ENCODE measurements at regions not wholly inside any gene's neighbourhood (a gene's known extent, or its start where the extent isn't known, plus 50 kb on each side); places are given as distances from the start of the nearest gene placed in this dataset.
A peak's percentile ranks its signal among the peaks of the same experiment; 100 is the strongest.
"Not testable (repeated sequence)": the region's sequence is repeated elsewhere in the genome, so short reads cannot be mapped to it uniquely, and the experiment has no call there.

GRCh38 chr14:89507521-89507920 is 90.5 kb upstream of the FOXN3 start:
- Mint-ChIP-seq H3K4me3 (no peak overlapping the region), H3K36me3 (ENCODE audit: low read depth) (peaks cover 14% of the 10 kb centered on the region), H3K4me1 (peaks cover 65% of the 10 kb centered on the region), H3K9me3 (no peaks in the 10 kb centered on the region), H3K27me3 (no peaks in the 10 kb centered on the region), H3K27ac (peak overlapping the region; percentile 30)
- DNase-seq: no peak
- intact Hi-C loops (cut with micrococcal nuclease): loop anchor here (5.0 kb wide), 1 partner anchor 260 kb away; no protein-coding TSS in a partner anchor

GRCh38 chr14:89506891-89507452 is 89.9 kb upstream of the FOXN3 start:
- intact Hi-C loops (cut with micrococcal nuclease): loop anchor here (5.0 kb wide), 1 partner anchor 260 kb away; no protein-coding TSS in a partner anchor
- H3K9me3 Mint-ChIP-seq; H3K36me3 Mint-ChIP-seq (ENCODE audit: low read depth); H3K27me3 Mint-ChIP-seq; H3K4me3 Mint-ChIP-seq; DNase-seq: not testable (repeated sequence)
- Mint-ChIP-seq H3K27ac (peak overlapping the region; percentile 30), H3K4me1 (peaks cover 62% of the 10 kb centered on the region)

- no peak overlapping the region for H3K4me3 Mint-ChIP-seq
- peak; percentile 69 for DNase-seq
- no peaks in the 10 kb centered on the region for H3K27me3 Mint-ChIP-seq
- peak overlapping the region; percentile 16 for H3K27ac Mint-ChIP-seq
- no peaks in the 10 kb centered on the region for H3K9me3 Mint-ChIP-seq
- H3K36me3 Mint-ChIP-seq (ENCODE audit: low read depth): peaks cover 7% of the 10 kb centered on the region
- peaks cover 42% of the 10 kb centered on the region for H3K4me1 Mint-ChIP-seq
- intact Hi-C loops (cut with micrococcal nuclease): loop anchor here (5.0 kb wide), 1 partner anchor 263 kb away; no protein-coding TSS in a partner anchor
Measured at GRCh38 chr14:89504602-89505313, 87.7 kb upstream of the FOXN3 start.

GRCh38 chr14:89504091-89504490 is 87.1 kb upstream of the FOXN3 start:
- no peak for DNase-seq
- Mint-ChIP-seq H3K9me3 (no peaks in the 10 kb centered on the region), H3K4me1 (peaks cover 37% of the 10 kb centered on the region), H3K27me3 (no peaks in the 10 kb centered on the region), H3K4me3 (no peak overlapping the region), H3K36me3 (ENCODE audit: low read depth) (peaks cover 7% of the 10 kb centered on the region), H3K27ac (no peak overlapping the region)
- intact Hi-C loops (cut with micrococcal nuclease): no loop called here

GRCh38 chr14:89503431-89503996 is 86.5 kb upstream of the FOXN3 start:
- Mint-ChIP-seq H3K27ac (no peak overlapping the region), H3K4me1 (peaks cover 33% of the 10 kb centered on the region), H3K9me3 (no peaks in the 10 kb centered on the region), H3K36me3 (ENCODE audit: low read depth) (peaks cover 7% of the 10 kb centered on the region), H3K4me3 (no peak overlapping the region), H3K27me3 (no peaks in the 10 kb centered on the region)
- no peak for DNase-seq
- intact Hi-C loops (cut with micrococcal nuclease): no loop called here

GRCh38 chr14:89502966-89503365 is 85.9 kb upstream of the FOXN3 start:
- H3K36me3 Mint-ChIP-seq (ENCODE audit: low read depth): peaks cover 7% of the 10 kb centered on the region
- no peak for DNase-seq
- no peaks in the 10 kb centered on the region for H3K27me3 Mint-ChIP-seq
- H3K4me3 Mint-ChIP-seq: no peak overlapping the region
- intact Hi-C loops (cut with micrococcal nuclease): no loop called here
- H3K9me3 Mint-ChIP-seq: no peaks in the 10 kb centered on the region
- H3K4me1 Mint-ChIP-seq: peaks cover 28% of the 10 kb centered on the region
- H3K27ac Mint-ChIP-seq: no peak overlapping the region

GRCh38 chr14:89501381-89501780 is 84.3 kb upstream of the FOXN3 start:
- Mint-ChIP-seq H3K27ac (no peak overlapping the region), H3K4me1 (peaks cover 16% of the 10 kb centered on the region), H3K27me3 (no peaks in the 10 kb centered on the region), H3K36me3 (ENCODE audit: low read depth) (peaks cover 9% of the 10 kb centered on the region), H3K4me3 (no peak overlapping the region), H3K9me3 (no peaks in the 10 kb centered on the region)
- intact Hi-C loops (cut with micrococcal nuclease): no loop called here
- DNase-seq: no peak

- no peak overlapping the region for H3K4me3 Mint-ChIP-seq
- no peaks in the 10 kb centered on the region for H3K9me3 Mint-ChIP-seq
- H3K27me3 Mint-ChIP-seq: no peaks in the 10 kb centered on the region
- intact Hi-C loops (cut with micrococcal nuclease): no loop called here
- no peak for DNase-seq
- H3K36me3 Mint-ChIP-seq (ENCODE audit: low read depth): peaks cover 9% of the 10 kb centered on the region
- no peak overlapping the region for H3K27ac Mint-ChIP-seq
- H3K4me1 Mint-ChIP-seq: peaks cover 16% of the 10 kb centered on the region
Measured at GRCh38 chr14:89500303-89500702, 83.3 kb upstream of the FOXN3 start.

- intact Hi-C loops (cut with micrococcal nuclease): no loop called here
- H3K4me3 Mint-ChIP-seq: no peak overlapping the region
- H3K4me1 Mint-ChIP-seq: peaks cover 2% of the 10 kb centered on the region
- H3K27me3 Mint-ChIP-seq: no peaks in the 10 kb centered on the region
- no peak for DNase-seq
- H3K9me3 Mint-ChIP-seq: no peaks in the 10 kb centered on the region
- no peak overlapping the region for H3K27ac Mint-ChIP-seq
- peaks cover 8% of the 10 kb centered on the region for H3K36me3 Mint-ChIP-seq (ENCODE audit: low read depth)
Measured at GRCh38 chr14:89498878-89499277, 81.8 kb upstream of the FOXN3 start.

GRCh38 chr14:89495718-89496117 is 78.7 kb upstream of the FOXN3 start:
- H3K27me3 Mint-ChIP-seq: no peaks in the 10 kb centered on the region
- no peak overlapping the region for H3K4me3 Mint-ChIP-seq
- no peaks in the 10 kb centered on the region for H3K4me1 Mint-ChIP-seq
- no peak for DNase-seq
- peaks cover 8% of the 10 kb centered on the region for H3K36me3 Mint-ChIP-seq (ENCODE audit: low read depth)
- intact Hi-C loops (cut with micrococcal nuclease): no loop called here
- H3K27ac Mint-ChIP-seq: no peak overlapping the region
- H3K9me3 Mint-ChIP-seq: no peaks in the 10 kb centered on the region

- Mint-ChIP-seq H3K36me3 (ENCODE audit: low read depth) (peaks cover 5% of the 10 kb centered on the region), H3K4me3 (no peak overlapping the region), H3K4me1 (no peaks in the 10 kb centered on the region), H3K27me3 (no peaks in the 10 kb centered on the region), H3K27ac (no peak overlapping the region), H3K9me3 (no peaks in the 10 kb centered on the region)
- intact Hi-C loops (cut with micrococcal nuclease): no loop called here
- no peak for DNase-seq
Measured at GRCh38 chr14:89493877-89494634, 77.0 kb upstream of the FOXN3 start.

- intact Hi-C loops (cut with micrococcal nuclease): no loop called here
- Mint-ChIP-seq H3K27me3 (no peaks in the 10 kb centered on the region), H3K9me3 (no peaks in the 10 kb centered on the region), H3K36me3 (ENCODE audit: low read depth) (peaks cover 6% of the 10 kb centered on the region), H3K4me1 (no peaks in the 10 kb centered on the region), H3K4me3 (no peak overlapping the region), H3K27ac (no peak overlapping the region)
- no peak for DNase-seq
Measured at GRCh38 chr14:89493406-89493805, 76.4 kb upstream of the FOXN3 start.

- no peak for DNase-seq
Measured at GRCh38 chr14:89491711-89492381, 74.8 kb upstream of the FOXN3 start.

More at GRCh38 chr14:89491711-89492381, 74.8 kb upstream of the FOXN3 start:
- intact Hi-C loops (cut with micrococcal nuclease): no loop called here
- H3K4me3 Mint-ChIP-seq: no peak overlapping the region
- H3K9me3 Mint-ChIP-seq: no peaks in the 10 kb centered on the region
- peaks cover 2% of the 10 kb centered on the region for H3K4me1 Mint-ChIP-seq
- H3K27me3 Mint-ChIP-seq: no peaks in the 10 kb centered on the region
- peaks cover 12% of the 10 kb centered on the region for H3K36me3 Mint-ChIP-seq (ENCODE audit: low read depth)
- no peak overlapping the region for H3K27ac Mint-ChIP-seq
